GM12891 (cell line): ENCODE measurements at regions not wholly inside any gene's neighbourhood (a gene's known extent, or its start where the extent isn't known, plus 50 kb on each side); places are given as distances from the start of the nearest gene placed in this dataset.
A peak's percentile ranks its signal among the peaks of the same experiment; 100 is the strongest.

Source experiments
- DNase-seq: peaks from one replicate; pipeline ENCODE4 v3.0.0; 2011; ENCODE audit warnings: low spot score; ENCODE audit not compliant: insufficient read length
- FAIRE-seq: peaks from 2 replicates; lab custom pipeline; 2011; peaks lifted over from hg19 to GRCh38; lab: Jason Lieb, UNC
- PAX5 ChIP-seq: IDR thresholded peaks from 2 replicates; pipeline ENCODE4 v1.6.1; 2011; ENCODE audit warnings: low read length, moderate library complexity, mild to moderate bottlenecking; ENCODE audit not compliant: insufficient read depth, severe bottlenecking
- POLR2A ChIP-seq: IDR thresholded peaks from 2 replicates; pipeline ENCODE4 v1.6.1; 2011; ENCODE audit warnings: low read depth, low read length, control low read depth
- POLR2AphosphoS5 ChIP-seq: IDR thresholded peaks from 2 replicates; pipeline ENCODE4 v1.6.1; 2011; ENCODE audit warnings: low read depth, low read length, control low read depth
- POU2F2 ChIP-seq: IDR thresholded peaks from 2 replicates; pipeline ENCODE4 v1.6.1; 2011; ENCODE audit warnings: low read depth, mild to moderate bottlenecking, control low read depth, low read length, moderate library complexity
- SPI1 ChIP-seq: IDR thresholded peaks from 2 replicates; pipeline ENCODE4 v1.6.1; 2011; ENCODE audit warnings: low read depth, low read length, control low read depth
- TAF1 ChIP-seq: IDR thresholded peaks from 2 replicates; pipeline ENCODE4 v1.6.1; 2011; ENCODE audit warnings: low read depth, low read length, control low read depth

DNA sequence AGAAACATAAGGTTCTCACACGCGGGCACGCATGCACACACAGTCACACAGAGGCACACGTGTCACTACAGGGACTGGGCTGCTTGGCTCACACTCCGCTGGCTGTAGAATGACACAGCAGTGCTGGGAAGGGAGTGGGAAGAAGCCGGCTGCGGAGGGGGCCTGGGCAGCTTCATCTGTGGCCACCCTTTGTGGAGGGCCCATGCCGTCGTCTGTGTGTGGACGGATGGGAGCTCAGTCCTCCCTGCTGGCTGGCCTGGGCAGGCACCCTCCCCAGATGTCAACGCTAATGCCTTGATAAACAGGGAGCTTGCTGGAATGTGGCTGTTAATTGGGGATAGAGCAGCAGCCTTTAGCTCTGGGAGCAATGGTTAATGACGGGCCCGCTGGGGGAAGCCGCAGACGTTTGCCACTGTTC lies 621.1 kb downstream of the BCOR start:
- no peak for TF ChIP-seq POLR2AphosphoS5
- no peak for TF ChIP-seq PAX5
- no peak for TF ChIP-seq TAF1
- no peak for TF ChIP-seq POU2F2
- TF ChIP-seq POLR2A, result no peak
- TF ChIP-seq SPI1, result no peak
- DNase-seq (no peak), FAIRE-seq (no peak)

DNA sequence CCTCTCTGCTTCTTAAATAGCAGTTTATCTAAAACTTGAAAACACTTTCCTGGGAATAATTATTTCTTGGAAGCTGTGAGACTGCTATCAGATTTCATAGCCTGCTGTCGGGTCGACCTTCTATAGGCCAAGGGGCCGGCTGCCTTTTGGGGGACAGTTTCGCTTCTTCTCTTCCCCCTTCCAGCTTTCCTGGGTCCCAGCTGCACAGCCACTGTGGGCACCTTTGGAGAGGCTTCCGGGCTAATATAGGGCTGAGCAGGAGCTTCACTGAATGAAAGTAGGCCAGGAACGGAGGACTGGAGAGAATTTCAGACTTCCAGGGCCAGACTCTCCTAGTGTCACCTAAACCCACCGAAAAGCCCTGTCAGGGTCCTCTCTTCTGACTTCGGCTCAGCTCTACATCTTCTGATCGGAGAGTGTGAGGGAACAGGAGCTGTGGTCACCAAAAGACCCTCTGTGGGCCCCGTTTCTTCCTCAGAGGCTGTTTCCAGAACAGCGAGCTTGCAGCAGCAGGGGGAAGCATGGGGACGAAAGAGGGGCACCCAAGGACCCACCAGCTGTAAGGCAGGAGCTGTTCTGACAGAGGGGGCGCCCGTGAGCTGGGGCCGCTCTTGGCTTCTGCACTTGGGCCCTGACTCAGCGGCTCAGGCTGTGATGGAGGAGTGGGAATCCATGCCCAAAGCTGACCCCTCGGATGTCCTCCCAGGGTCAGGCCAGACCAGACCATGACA lies 620.6 kb downstream of the BCOR start:
- TF ChIP-seq POU2F2, result no peak
- no peak for TF ChIP-seq TAF1
- no peak for TF ChIP-seq PAX5
- TF ChIP-seq POLR2AphosphoS5, result no peak
- no peak for TF ChIP-seq SPI1
- no peak for TF ChIP-seq POLR2A
- no peak for DNase-seq

DNA sequence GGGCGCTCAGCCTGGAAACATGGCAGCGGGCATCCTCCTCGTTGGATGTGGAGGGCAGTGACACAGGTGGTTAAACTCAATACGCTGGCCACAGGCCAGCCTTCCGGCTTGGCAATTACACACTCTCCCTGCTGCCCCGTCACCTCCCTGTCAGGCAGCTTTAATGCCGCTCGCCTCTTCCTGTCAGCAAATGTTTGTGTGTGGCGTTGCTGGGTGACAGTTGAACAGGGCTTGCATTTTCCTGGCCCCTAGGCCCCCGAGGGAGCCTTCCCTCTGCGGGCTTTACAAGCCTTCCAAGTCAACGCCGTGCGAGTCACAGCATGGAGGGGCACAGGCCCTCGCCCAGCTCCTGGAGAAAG lies 620.0 kb downstream of the BCOR start:
- FAIRE-seq (peak; percentile 51), DNase-seq (no peak)
- TF ChIP-seq POU2F2, result no peak

More for the DNA sequence above, 620.6 kb downstream of the BCOR start:
- FAIRE-seq, result no peak

DNA sequence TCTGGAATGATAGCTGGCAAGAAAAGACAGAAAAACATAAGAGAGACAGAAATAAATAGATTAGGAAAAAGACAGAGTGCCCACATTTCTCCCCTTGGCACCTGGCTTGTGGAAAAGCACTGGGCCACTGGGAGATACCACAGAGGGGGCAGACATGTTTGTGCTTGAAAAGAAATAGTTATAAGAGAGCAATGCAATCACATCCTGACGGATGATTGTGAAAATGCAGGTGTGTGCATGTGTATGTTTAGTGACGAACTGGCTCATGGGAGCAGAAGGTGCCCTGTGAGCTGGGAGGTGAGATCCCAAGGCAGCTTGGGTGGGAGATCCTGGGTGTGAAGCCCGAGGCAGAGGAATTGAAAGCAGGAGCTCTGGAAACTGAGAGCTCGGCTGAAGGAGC lies 617.9 kb downstream of the BCOR start:
- DNase-seq, result no peak
- TF ChIP-seq PAX5, result no peak
- no peak for TF ChIP-seq POLR2AphosphoS5
- TF ChIP-seq TAF1, result no peak
- no peak for TF ChIP-seq POLR2A
- no peak for TF ChIP-seq POU2F2
- no peak for TF ChIP-seq SPI1
- no peak for FAIRE-seq

DNA sequence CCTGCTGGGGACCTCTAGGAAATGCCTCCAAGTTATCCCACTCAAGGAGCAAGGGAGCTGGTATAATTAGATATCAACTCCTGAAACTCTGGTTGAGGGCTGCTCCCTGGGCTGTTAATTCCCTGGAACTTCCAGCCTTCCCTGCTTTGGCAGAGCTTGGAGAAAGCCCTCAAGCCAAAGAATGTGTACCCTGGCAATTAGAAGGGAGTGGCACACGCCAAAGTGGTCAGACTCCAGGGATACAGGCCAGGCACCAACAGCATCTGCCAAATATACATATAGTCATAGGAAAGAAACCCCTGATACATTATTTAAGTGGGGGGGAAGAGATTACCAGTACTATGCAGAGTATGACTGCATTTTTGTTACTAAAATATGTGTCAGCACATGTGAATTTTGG lies 616.8 kb downstream of the BCOR start:
- FAIRE-seq, result no peak
- TF ChIP-seq POLR2A (no peak), PAX5 (no peak), SPI1 (no peak), POU2F2 (no peak), POLR2AphosphoS5 (no peak), TAF1 (no peak)
- DNase-seq, result no peak

DNA sequence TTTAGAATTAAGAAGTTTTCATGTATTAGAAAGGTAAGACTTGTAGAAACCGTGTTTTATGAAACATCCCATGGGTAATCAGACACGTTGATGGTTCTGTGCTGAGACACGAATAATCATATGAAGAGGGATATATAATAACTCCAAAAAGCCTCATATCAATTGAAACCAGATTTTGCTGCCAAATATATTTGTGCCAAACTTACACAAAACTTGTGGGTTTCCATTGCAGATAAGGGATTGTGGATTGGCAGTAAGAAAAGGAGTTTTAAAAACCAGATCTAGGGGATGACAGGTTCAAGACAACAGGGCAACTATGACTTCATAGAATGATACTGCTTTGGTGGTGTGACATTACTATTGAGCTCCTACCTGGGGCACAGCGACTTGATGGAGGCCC lies 616.1 kb downstream of the BCOR start:
- FAIRE-seq, result no peak
- TF ChIP-seq TAF1 (no peak), SPI1 (no peak), PAX5 (no peak), POLR2A (no peak), POU2F2 (no peak), POLR2AphosphoS5 (no peak)
- DNase-seq, result no peak

DNA sequence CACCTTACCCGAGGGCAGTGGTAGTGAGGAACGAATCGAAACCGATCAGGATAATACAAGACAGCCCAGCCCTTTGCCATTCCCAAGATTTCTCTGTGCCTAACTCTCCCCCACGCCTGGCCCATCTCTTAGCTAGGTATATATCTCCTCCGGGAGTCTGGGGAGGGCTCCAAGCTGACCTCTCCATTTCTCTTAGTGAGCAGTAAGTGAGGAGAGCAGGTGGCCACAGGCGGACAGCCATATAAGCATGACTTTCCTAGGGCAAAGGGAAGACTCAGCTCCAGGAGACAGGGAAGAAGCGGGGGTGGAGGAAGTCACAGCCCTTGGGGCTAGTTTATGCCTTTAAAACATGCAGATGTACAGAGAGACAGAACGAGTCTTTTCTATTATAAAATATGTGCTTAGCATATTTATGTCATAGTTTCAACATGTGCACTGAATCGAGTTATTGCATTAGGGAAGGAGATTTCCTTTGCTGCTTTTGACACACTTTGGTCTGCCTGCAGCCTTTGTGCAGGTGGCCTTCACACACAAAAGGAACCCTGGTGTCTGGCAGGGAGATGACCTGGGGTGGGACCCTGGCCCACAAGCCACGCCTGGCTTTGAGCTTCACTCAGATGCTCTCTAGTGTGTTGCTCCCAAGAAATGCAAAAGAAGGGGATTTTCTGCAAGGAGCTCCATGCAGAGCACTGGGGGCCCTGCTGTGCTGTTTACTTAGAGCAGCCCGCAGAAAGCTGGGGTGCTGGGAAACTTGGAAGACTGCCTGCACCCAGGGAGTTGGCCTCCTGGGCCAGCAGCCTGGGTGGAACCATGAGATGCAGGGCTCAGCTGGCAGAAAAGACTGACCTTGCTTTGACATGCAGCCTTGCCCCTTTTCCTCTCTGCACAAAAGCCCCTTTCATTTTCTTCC lies 613.3 kb downstream of the BCOR start:
- FAIRE-seq, result peak; percentile 74
- TF ChIP-seq POU2F2, result no peak
- no peak for TF ChIP-seq POLR2AphosphoS5
- no peak for TF ChIP-seq POLR2A
- TF ChIP-seq PAX5, result no peak
- TF ChIP-seq TAF1, result no peak
- DNase-seq, result no peak

DNA sequence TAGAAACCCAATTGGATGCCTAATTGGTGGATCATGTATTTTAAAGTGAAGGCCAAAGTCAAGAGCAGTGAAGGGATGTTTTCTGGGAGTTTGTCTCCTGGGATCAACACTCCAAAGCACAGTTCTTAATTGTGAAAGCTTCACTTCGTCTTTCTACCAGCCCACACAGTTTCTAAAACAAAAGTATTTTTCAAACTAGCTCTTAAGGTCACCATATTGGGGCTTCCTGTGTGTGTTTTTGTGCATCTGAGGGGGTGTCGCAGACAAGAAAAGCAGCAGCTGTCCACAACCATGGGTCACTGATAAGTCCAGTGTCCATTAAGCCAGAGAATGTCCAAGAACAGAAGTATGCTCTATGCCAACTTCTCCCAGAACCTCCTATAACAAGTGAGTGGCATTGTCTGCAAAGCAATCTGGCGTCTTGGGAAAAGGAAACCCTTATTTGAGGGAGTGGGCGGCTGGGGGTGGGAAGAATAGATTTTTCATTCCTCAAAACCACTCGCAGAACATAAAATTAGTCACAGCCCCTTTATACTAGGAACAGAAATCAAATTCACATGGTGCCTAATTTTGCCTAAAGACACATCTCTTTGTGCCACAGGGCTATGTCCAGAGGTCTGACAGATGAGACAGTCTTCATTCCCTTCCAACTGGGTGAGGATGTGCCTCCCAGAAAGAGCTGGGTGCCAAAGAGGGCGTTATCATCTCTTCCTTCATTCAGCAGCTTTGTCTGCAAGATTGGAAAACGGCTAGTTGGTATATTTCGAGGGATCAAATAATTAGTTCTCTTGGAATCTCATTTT lies 610.4 kb downstream of the BCOR start:
- TF ChIP-seq PAX5 (no peak), SPI1 (peak; percentile 65)
- DNase-seq (no peak), FAIRE-seq (peak; percentile 85)

DNA sequence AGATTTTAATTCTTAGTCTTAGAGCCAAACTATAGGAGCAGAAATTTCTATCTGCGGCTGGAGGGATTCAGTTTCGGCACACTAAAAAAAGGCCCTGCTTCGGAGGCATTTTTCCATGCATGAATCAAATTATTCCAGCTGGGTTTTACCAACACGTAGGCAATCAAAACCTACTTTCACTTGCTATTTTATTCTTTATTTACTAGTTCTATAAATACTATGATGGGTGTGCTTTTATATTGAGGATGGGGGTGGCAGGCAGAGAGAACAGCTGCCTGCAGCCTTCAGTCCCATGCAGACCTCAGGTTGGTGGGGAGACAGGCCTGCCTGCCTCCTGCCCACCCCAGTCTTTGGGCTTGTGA lies 609.8 kb downstream of the BCOR start:
- DNase-seq (no peak), FAIRE-seq (no peak)
- no peak for TF ChIP-seq POU2F2
- no peak for TF ChIP-seq POLR2A
- no peak for TF ChIP-seq TAF1
- no peak for TF ChIP-seq PAX5
- TF ChIP-seq POLR2AphosphoS5, result no peak
- no peak for TF ChIP-seq SPI1
